ENCODE measurements at regions not wholly inside any gene's neighbourhood (a gene's known extent, or its start where the extent isn't known, plus 50 kb on each side); places are given as distances from the start of the nearest gene placed in this dataset.

DNA sequence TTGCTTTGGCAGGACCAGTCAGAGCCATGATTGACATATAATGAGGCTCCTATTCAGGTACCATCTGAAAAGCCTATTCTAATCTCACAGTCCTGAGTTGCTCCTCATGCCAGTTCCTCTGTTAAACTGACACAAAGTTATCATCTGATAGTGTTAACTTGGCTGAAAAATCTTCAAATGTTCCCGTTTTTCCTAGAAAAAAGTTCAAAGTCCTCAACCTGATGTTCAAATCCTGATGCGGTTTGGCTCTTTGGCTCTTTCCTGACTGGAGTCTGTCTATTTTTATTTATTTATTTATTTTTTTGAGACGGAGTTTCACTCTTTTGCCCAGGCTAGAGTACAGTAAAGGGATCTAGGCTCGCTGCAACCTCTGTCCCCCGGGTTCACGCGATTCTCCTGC is 244.2 kb downstream of the ANKRD50 start (continued):
- TF ChIP-seq, protein P1, sequence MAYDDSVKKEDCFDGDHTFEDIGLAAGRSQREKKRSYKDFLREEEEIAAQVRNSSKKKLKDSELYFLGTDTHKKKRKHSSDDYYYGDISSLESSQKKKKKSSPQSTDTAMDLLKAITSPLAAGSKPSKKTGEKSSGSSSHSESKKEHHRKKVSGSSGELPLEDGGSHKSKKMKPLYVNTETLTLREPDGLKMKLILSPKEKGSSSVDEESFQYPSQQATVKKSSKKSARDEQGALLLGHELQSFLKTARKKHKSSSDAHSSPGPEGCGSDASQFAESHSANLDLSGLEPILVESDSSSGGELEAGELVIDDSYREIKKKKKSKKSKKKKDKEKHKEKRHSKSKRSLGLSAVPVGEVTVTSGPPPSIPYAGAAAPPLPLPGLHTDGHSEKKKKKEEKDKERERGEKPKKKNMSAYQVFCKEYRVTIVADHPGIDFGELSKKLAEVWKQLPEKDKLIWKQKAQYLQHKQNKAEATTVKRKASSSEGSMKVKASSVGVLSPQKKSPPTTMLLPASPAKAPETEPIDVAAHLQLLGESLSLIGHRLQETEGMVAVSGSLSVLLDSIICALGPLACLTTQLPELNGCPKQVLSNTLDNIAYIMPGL (CRISPR knock-in tag; IDR thresholded peaks at IDR 0.05), result no peak
- TF ChIP-seq ETV6 (CRISPR knock-in tag; IDR thresholded peaks at IDR 0.05), result no peak
- TF ChIP-seq NR2C2 (CRISPR knock-in tag; IDR thresholded peaks at IDR 0.05), result no peak
- no peak for TF ChIP-seq ZNF281 (CRISPR knock-in tag; IDR thresholded peaks at IDR 0.05)
- TF ChIP-seq CTCF (IDR thresholded peaks at IDR 0.05), result no peak
- no peak for TF ChIP-seq ZNF396 (CRISPR knock-in tag; IDR thresholded peaks at IDR 0.05; ENCODE audit: borderline replicate concordance)

- ATAC-seq (no peak), DNase-seq (ENCODE audit: low spot score) (no peak)
- Mint-ChIP-seq H3K9me3 (peaks cover 41% of the 10 kb centered on the region), H3K4me1 (peaks cover 11% of the 10 kb centered on the region; the same call in 1 of the 2 replicates), H3K4me3 (no peak overlapping the region), H3K27me3 (ENCODE audit: low read depth) (no peaks in the 10 kb centered on the region), H3K36me3 (peaks cover 31% of the 10 kb centered on the region), H3K27ac (no peak overlapping the region)
- ChIA-PET POLR2A (no interaction called here), CTCF (interaction anchor here (0.6 kb wide), 1 partner anchor 106 kb away, joined by 4 read pairs; no protein-coding TSS in a partner anchor)
- TF ChIP-seq, protein P2, sequence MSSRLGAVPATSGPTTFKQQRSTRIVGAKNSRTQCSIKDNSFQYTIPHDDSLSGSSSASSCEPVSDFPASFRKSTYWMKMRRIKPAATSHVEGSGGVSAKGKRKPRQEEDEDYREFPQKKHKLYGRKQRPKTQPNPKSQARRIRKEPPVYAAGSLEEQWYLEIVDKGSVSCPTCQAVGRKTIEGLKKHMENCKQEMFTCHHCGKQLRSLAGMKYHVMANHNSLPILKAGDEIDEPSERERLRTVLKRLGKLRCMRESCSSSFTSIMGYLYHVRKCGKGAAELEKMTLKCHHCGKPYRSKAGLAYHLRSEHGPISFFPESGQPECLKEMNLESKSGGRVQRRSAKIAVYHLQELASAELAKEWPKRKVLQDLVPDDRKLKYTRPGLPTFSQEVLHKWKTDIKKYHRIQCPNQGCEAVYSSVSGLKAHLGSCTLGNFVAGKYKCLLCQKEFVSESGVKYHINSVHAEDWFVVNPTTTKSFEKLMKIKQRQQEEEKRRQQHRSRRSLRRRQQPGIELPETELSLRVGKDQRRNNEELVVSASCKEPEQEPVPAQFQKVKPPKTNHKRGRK (CRISPR knock-in tag; IDR thresholded peaks at IDR 0.05; ENCODE audit: borderline replicate concordance), result 0 out of 2 replicates have a peak, but pooled peaks have one; percentile 56
- TF ChIP-seq FOXP4 (CRISPR knock-in tag; IDR thresholded peaks at IDR 0.05) (no peak), MXD4 (CRISPR knock-in tag; IDR thresholded peaks at IDR 0.05; ENCODE audit: borderline replicate concordance) (no peak)
These were observed 242.6 kb downstream of the ANKRD50 start for GRCh38 chr4:124469981-124470380.

DNA sequence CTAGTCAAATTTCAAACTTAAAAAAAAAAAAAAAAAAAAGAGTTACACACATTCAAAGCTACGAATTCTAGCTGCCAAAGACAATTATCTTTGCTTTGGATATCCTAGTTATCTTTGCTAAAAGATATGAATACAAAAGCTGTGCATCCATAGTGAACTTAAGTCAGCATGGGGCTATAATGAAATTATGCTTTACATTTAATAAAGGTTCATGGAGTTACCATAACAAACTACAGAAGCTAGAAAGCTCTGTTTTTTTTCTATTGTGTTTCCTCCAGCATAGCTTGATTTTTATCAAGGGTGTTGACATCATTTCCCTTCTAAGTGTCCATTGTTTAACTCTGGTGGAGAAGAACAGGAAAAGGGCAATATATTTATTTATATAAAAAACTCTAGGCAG is 234.1 kb downstream of the ANKRD50 start:
- no peak for DNase-seq (ENCODE audit: low spot score)
- no peak for ATAC-seq
- ChIA-PET CTCF (no interaction called here), POLR2A (no interaction called here)
- H3K9me3 Mint-ChIP-seq, result peaks cover 25% of the 10 kb centered on the region
- TF ChIP-seq, protein P2 (CRISPR knock-in tag; IDR thresholded peaks at IDR 0.05; ENCODE audit: borderline replicate concordance), result no peak
- TF ChIP-seq, protein P3, sequence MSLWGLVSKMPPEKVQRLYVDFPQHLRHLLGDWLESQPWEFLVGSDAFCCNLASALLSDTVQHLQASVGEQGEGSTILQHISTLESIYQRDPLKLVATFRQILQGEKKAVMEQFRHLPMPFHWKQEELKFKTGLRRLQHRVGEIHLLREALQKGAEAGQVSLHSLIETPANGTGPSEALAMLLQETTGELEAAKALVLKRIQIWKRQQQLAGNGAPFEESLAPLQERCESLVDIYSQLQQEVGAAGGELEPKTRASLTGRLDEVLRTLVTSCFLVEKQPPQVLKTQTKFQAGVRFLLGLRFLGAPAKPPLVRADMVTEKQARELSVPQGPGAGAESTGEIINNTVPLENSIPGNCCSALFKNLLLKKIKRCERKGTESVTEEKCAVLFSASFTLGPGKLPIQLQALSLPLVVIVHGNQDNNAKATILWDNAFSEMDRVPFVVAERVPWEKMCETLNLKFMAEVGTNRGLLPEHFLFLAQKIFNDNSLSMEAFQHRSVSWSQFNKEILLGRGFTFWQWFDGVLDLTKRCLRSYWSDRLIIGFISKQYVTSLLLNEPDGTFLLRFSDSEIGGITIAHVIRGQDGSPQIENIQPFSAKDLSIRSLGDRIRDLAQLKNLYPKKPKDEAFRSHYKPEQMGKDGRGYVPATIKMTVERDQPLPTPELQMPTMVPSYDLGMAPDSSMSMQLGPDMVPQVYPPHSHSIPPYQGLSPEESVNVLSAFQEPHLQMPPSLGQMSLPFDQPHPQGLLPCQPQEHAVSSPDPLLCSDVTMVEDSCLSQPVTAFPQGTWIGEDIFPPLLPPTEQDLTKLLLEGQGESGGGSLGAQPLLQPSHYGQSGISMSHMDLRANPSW (CRISPR knock-in tag; conservative IDR thresholded peaks at IDR 0.05; ENCODE audit: low read depth), result no peak
- no peaks in the 10 kb centered on the region for H3K27me3 Mint-ChIP-seq (ENCODE audit: low read depth)
- H3K27ac Mint-ChIP-seq, result no peak overlapping the region
- H3K36me3 Mint-ChIP-seq, result peaks cover 9% of the 10 kb centered on the region; the same call in 1 of the 2 replicates
- H3K4me3 Mint-ChIP-seq, result no peak overlapping the region
- peaks cover 18% of the 10 kb centered on the region for H3K4me1 Mint-ChIP-seq

All from WTC11 (cell line).